Colon (tissue), 2 donors: ENCODE measurements at regions not wholly inside any gene's neighbourhood (a gene's known extent, or its start where the extent isn't known, plus 50 kb on each side); places are given as distances from the start of the nearest gene placed in this dataset.

Source experiments
- FAIRE-seq: peaks from 2 replicates; lab custom pipeline; 2012; peaks lifted over from hg19 to GRCh38; lab: Jason Lieb, UNC
- donor health status: control.
- donor health status: control.

DNA sequence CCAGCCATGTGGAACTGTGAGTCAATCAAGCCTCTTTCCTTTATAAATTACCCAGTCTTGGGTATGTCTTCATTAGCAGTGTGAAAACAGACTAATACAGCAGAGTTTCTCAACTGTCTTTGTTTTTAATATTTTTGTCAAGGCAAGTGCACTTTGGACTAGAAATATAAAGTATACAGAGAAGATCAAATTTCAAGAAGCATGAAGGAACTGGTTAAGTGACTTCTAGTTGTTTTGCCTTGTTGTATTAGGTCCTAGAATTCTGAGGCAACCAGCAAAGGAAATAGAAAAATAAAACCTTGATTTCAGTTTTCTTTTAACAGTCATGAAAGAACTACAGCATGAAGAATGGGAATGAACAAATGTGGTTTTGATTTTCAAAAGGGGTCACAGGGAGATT, 131.1 kb upstream of the PTGFR start:
- no peak for FAIRE-seq

DNA sequence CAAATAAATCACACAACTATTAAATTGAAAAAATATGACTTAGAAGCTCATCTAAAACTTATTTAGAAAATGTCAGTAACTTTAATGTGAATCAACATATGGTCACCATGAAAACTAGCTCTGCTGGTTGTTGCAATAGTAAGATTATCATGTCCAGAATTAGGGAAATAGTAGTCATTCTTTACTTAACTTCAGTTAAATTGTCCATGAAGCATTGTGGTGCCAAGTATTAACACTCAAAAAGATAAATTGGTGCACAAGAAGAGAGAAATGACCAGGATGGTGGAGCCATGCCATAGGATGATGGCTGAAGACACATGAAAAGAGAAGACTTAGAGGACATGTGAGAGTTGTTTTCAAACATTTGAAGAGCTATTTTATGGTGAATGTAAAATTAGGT, 130.2 kb upstream of the PTGFR start:
- FAIRE-seq, result no peak

DNA sequence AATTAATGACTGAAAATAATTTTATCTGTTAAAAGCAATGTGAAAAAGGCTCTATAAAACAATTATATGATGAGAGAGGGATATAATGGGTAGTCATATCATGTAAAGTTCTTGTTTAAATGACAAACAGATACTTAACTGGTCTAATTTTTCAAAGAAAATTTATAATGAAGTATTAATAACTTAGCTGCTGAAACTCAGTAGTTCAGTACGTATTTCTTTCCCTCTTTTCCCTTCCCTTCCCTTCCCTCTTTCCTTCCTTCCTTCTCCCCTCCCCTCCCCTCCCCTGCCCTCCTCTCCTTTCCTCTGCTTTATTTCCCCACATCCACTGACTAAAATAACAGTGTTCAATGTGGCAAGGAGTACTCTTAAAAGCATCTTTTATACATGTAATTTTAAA, 123.1 kb upstream of the PTGFR start:
- no peak for FAIRE-seq

DNA sequence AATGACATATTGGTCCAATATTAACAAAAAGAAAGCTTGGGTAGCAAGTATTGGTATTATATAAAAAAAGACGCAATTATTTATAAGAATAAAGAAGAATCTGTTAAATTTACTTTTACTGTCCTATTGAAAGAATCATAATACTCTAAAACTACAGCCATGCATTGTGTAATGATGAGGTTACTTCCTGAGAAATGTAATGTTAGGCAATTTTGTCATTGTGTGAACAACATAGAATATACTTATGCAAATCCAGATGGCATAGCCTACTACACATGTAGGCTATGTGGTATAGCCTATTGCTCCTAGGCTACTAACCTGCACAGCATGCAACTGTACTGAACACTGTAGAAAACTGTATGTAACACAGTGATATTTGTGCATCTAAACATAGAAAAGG, 121.2 kb upstream of the PTGFR start:
- no peak for FAIRE-seq

DNA sequence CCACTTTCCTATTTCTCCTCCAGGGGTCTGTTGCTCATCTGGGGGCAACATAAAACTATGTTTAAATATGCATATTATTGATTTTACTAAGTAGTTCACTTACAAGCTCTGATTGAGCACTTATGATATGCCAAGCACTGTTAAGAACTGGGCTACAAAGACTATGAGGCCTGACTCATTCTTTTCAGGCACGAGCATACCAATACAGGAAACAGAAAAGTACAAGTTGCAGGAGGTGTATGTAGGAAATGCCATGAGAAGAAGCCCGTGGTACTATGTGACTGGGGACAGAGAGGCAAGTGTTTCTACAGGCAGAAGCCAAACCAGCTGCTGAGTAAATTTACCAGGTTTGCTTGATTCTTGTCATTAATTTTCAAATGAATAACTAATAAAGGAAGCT, 120.4 kb upstream of the PTGFR start:
- no peak for FAIRE-seq

DNA sequence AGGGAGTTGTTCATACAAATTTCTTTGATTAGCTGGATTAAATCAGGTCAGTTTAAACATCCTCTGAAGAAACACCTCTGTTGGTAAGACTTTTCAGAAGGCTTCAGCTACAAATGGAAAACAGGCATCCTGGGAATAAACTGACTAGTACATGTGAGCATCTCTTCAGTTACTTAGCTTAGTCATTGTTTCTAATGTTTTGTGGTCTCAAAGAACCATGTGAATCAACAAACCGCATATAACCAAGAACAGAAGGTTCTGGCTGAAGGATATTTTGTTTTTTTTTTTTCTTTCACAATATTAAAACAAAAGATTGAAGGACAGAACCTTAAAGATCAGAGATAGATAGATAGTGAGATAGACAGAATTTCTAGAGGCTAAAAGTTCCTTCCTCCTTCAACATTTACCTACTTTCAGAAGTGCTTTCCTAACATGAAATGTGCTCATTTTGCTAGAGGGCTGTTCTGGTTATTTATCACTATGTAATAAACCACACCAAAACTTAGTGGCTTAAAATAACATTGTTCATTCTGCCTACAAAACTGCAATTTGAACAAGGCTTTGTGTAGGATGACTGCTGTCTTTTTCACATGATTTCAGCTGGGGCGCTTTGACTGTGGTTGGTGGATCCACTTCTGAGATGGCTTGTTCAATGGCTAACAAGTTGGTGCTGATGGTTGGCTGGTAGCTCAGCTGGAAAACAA, 119.8 kb upstream of the PTGFR start:
- no peak for FAIRE-seq

DNA sequence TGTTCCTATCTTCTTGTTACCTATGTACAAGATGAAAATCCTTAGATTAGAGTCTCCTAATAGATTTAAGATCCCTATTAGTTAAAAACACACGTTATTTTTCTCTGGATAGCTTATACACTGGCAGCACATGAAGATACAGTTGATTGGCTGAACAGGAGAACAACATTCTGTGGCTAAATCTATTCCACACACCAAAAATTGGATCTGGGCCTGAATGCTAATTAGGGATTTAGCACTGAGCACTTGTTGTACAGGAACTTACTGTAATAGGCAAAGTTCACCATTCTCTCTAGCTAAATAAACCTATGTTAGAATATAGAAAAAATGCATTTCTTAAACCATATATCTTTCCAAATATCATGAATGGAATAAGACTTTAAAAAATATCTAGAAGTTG, 117.1 kb upstream of the PTGFR start:
- no peak for FAIRE-seq

DNA sequence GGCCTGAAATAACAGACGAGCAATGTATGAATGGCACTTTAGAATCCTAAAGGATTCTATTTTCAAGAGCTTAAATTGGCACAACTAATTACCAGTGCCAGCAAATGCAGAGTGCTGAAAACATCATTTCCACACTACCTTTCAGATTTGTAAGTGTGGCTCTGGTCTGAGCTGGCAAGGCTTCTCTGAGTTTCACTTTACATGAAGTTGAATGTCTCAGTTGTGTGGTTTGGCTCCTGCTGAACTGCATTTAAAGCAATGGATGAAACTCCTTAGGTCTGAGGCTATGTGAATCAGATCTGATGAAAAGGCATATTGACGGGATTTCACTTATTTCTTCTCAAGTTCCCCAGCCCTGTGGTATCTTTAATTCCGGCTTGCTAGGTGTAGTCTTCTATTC, 114.8 kb upstream of the PTGFR start:
- no peak for FAIRE-seq

DNA sequence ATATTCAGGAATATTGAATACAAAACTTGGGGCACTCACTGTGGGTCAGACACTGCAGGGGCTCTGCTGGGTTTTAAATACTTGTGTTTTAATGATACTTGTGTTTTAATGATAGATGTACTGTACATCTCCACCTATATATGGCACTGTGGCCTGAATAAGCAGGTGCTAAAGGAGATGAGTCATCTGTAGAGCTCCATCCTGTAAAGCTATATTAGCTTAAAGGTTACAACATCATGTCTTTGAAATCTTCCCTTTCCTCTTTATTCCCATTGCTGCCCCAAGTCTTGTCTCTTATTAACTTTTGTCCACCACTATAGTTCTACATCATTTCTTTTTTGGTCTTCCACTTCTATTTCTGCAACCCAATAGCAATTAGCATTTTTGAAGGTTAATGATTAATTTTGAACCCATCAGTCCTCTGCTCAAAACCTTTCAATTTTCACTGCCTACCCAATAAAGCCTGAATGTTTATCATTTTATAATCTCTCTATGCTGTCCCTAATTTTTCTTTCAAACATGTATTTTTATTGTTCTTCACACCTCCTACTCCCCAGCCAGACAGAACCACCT, 113.3 kb upstream of the PTGFR start:
- FAIRE-seq, result no peak

DNA sequence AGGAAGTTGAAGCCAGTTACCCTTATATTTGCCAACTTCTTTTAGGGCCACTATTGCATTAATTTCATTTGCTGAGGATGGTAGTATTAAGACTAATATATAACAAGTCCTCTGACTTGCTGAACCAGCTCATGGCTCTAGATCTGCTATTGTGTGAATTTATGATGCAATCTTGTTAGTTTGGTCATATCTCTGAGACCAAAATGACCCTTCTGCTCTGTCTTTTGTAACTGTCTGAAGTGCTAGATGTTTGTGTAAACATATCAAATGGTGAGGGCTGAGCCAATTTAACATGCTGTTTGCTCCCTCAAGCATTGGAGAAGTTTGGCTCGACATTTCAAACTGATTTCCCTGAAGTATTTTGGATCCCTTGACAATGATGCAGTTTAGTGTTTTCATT, 106.9 kb upstream of the PTGFR start:
- FAIRE-seq, result no peak

DNA sequence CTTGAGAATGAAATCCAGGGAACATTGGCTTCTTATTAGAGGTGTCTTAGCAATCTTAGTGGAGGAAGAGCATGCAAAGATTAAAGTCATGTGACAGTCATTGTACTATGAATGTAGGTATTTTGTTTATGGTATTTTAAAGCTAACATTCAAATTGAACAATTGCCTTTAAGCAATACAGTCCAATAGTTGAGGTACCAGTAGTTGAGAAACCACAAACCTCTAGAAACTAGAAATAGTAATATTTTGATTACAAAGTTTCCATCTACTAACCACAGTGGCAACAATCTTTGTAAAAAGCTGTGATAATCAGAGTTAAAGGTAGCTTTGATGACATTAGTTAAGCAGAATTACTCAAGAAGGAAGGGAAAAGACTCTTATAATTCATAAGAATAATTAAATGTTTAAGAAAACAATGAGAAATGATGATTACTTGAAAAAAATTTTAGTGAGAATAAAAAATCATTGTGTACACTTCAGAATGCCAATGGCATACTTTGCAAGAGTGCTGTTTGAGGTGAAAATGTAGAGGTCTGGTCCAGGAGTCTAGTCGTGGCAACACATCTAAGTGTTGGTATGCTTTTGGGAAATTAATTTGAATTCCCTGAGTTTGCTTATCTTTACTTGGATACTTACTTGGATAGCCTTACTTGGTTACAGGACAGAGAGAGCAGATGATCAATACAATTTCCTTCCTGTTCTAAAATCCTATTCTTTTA, 104.9 kb upstream of the PTGFR start:
- no peak for FAIRE-seq

DNA sequence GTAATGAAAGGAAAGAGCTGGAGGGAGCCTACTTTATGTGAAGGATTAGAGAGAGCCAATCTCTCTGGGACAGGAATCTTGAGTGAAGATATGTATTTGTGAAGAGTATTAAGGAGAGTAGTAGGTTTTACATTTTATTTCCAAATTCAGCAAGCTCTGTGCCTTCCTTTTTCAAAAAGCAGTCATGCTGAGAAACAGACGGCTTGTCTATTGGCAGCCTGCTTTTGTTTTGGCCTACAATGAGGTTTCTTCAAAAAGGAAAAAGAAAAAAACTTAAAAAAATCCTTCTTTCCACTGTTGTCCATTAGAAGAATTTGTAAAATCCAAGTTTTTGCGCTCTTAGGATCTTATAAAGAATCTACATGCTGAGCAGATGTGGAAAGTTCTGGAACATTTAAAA, 103.6 kb upstream of the PTGFR start:
- no peak for FAIRE-seq

DNA sequence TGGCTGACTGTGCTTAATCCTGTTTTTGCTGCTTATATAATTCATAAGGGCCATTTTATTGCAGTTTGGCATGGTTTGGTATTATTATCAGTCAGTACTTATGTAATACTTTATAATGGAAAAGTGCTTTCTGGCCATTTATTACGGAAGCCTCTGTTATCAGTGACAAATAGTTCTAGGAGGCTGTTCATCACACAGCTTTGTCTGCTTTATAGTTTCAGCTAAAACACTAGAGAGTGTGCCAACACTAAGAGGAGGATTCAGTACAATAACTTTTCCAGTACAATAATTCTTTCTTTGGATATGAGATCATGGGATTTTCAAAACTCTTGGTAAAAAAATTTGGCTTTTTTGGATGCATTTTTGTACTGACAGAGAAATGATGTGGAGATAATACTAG, 102.9 kb upstream of the PTGFR start:
- no peak for FAIRE-seq

DNA sequence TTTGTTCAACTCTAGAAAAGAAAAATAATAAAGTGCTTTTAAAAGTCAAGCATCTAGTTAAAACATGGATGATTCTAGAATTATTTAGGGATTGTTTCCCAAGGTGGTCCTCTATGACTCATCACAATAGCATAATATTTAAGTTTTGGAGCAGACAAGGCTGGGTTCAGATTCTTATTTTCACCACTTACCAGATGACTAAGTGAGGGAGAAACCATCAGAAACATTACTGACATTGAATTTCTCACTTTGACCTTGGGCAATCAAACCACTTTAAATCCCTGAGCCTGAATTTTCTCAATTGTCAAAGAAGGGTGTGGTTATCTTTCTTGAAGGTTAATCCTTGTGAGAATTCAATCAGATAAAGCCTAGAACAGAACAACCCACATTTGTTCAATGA, 102.5 kb upstream of the PTGFR start:
- no peak for FAIRE-seq

DNA sequence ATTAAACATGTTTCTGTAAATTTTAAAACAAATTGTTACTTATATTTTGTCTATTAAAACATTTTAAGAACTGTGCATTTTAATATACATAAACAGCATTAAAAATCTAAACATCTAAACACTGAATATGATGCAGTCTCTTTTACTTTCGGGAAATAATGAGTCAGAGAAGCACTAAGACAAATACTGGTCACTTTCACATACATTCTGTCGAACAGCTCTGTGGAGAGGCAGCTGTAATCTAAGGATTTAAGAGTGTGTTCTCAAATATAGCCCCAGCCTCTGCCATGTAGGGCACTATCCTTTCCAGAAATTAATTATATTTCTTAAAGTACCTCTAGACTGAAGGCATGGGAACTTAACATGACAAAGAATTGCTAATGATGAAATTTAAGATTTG, 89.6 kb upstream of the PTGFR start:
- no peak for FAIRE-seq

DNA sequence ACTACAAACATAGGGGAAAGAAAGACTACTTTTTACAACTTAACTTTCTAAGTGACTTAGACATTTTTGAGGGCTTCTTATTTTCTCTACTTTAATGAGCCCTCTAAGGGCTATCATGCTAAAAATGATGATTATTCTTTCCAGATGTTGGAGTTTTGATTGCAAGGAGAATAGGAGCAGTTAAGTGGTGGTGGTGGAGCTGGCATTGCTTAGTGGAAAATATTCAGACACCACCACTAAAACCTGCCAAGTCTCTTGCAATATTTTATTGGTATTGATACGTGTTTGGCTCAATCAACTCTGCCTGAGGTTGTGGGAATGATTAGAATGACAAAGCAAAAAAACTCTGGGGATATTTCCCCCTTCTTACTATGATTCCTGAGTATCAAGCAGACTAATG, 82.6 kb upstream of the PTGFR start:
- no peak for FAIRE-seq

DNA sequence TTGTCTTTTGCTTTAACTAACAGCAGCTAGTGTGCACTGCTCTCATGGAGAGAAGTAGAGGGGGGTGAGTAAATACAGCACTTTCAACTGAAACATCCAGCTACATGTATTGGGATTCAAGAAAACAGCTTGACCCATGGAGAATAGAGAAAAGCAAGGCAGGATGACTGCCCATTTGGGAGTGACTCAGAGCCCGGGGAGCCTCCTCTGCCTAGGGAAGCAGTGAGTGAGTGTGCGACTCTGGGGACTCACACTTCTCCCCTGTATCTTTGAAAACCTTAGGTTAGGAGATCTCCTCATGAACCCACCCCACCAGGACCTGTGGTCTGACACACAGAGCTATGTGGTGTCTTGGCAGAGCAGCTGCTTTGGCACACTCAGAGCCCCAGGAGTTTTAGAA, 82.0 kb upstream of the PTGFR start:
- no peak for FAIRE-seq

DNA sequence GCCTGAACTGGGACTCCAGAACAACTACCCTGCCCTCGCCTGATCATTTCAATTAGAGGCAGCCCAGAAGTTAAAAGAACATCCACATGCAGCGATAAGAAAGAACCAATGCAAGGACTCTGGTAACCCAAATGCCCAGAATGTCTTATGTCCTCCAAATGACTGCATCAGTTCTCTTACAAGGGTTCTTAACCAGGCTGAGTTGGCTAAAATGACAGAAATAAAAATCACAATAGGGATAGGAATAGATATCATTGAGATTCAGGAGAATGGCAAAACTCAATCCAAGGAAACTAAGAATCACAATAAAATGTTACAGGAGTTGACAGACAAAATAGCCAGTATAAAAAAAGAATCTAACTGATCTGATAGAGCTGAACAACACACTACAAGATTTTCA, 80.1 kb upstream of the PTGFR start:
- no peak for FAIRE-seq

DNA sequence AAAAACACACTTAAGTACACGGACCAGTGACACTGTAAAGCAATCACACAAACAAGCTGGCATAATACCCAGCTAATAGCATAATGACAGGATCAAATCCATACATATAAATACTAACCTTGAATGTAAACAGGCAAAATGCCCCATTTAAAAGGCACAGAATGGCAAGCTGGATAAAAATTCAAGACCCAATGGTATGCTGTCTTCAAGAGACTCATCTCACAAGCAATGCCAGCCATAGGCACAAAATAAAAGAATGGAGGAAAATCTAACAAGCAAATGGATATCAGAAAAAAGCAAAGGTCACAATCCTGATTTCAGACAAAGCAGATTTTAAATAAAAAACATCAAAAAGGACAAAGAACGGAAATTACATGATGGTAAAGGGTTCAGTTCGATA, 79.1 kb upstream of the PTGFR start:
- FAIRE-seq, result no peak

DNA sequence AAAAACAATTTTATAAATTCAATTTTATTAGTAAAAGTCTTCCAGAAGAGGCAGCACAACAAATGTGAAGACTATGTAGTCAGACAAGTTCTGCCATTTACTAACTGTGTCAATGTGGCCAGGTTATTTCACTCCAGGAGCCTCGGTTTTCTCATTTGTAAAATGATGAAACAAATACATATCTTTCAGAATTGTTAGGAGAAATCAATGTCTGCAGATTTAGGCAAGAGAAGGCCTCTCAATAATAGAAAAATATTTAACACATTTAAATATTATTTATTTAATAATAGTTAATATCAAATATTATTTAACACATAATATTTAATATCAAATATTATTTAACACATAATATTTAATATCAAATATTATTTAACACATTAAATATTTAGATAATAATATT, 75.6 kb upstream of the PTGFR start:
- no peak for FAIRE-seq

DNA sequence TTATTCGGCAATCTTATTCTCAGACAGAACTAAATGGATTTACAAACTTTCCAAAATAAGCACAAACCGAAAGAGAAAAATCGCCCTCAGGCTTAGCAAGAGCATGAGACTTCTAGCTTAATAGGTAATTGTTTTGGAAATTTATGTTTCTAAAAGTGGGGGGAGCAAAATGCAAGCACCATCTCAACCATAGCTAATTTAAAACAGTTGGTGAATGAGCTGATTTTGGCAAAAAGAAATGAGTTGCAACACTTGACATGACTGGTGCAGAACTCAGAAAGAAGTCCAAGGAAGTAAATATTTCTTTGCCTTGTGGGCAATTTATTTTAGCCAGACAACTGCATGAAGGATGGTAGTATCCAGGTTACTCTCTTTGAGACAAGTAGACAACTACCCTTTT, 71.5 kb upstream of the PTGFR start:
- no peak for FAIRE-seq

DNA sequence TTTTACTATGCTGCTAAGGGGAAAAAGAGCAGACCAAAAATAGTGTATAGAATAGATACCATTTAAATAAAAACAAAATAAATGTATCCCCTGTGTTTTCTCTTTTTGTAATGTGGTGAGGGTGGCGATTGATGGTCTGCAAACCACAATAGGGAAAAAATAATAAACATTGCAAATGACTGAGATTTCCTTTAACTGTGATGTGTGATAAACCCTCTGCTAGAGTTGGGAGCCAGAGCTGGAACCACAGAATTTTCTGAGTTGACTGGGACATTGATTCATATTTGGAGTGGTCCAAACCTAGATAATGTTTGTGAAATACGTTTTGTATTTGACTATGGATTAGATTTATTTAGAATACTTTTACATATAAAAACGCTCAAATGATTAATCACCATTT, 70.6 kb upstream of the PTGFR start:
- FAIRE-seq, result no peak

DNA sequence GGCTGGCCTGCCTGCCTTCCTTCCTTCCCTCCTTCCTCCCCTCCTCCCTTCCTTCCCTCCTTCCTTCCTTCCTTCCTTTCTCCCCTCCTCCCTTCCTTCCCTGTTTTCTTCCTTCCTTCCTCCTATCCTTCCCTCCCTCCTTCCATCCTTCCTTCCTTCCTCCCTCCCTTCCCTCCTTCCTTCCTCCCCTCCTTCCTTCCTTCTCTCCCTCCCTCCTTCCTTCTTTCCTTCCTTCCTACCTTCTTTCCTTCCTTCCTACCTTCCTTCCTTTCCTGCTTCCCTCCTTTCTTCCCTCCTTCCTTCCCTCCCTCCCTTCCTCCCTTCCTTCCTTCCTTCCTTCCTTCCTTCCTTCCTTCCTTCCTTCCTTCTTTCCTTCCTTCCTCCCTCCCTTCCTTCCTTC, 70.1 kb upstream of the PTGFR start:
- no peak for FAIRE-seq

DNA sequence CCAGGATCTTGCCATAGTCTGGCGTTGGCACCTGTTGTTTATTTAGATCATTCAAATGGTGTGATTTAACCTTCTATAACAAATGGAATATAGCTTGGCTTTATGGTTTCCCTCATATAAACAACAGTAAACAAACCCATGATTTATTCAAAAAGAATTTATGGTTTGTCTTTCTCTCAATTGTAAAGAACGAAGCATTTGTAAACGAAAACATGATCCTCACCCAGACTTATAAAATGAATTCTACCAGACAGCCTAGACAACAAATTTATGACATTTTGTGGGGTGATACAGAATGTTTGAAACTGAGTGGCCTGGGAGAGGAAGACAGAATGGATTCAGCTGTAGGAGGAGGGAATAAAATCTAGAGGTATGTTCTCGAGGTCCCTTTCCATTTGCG, 66.1 kb upstream of the PTGFR start:
- FAIRE-seq, result no peak
